Ishikawa (cell line): ENCODE measurements at regions not wholly inside any gene's neighbourhood (a gene's known extent, or its start where the extent isn't known, plus 50 kb on each side); places are given as distances from the start of the nearest gene placed in this dataset.

Source experiments
- CEBPB ChIP-seq: IDR thresholded peaks from 2 replicates; pipeline ENCODE4 v1.6.1; 2012
- CREB1 ChIP-seq: IDR thresholded peaks from 2 replicates; pipeline ENCODE4 v1.6.1; 2012; ENCODE audit warnings: low read depth
- EGR1 ChIP-seq: IDR thresholded peaks from 2 replicates; pipeline ENCODE4 v1.6.1; 2012
- EP300 ChIP-seq: IDR thresholded peaks from 2 replicates; pipeline ENCODE4 v1.6.1; 2012; ENCODE audit warnings: borderline replicate concordance
- FOXM1 ChIP-seq: IDR thresholded peaks from 2 replicates; pipeline ENCODE4 v1.6.1; 2012; ENCODE audit warnings: low read depth, borderline replicate concordance
- NFIC ChIP-seq: IDR thresholded peaks from 2 replicates; pipeline ENCODE4 v1.6.1; 2012
- RAD21 ChIP-seq: IDR thresholded peaks from 2 replicates; pipeline ENCODE4 v1.6.1; 2012; ENCODE audit warnings: low read depth
- TAF1 ChIP-seq: IDR thresholded peaks from 2 replicates; pipeline ENCODE4 v1.6.1; 2012; ENCODE audit warnings: low read depth, mild to moderate bottlenecking
- TCF12 ChIP-seq: IDR thresholded peaks from 2 replicates; pipeline ENCODE4 v1.6.1; 2012; ENCODE audit warnings: low read depth
- TEAD4 ChIP-seq: IDR thresholded peaks from 2 replicates; pipeline ENCODE4 v1.6.1; 2012
- YY1 ChIP-seq: IDR thresholded peaks from 2 replicates; pipeline ENCODE4 v1.6.1; 2012; ENCODE audit warnings: low read depth
- ZBTB7A ChIP-seq: IDR thresholded peaks from 2 replicates; pipeline ENCODE4 v1.6.1; 2012; ENCODE audit warnings: low read depth
- TF ChIP-seq, protein P1 (sequence below): IDR thresholded peaks from 2 replicates; pipeline ENCODE4 v1.6.1; 2012; ENCODE audit warnings: low read depth, mild to moderate bottlenecking
- TF ChIP-seq, protein P2 (sequence below): IDR thresholded peaks from 2 replicates; pipeline ENCODE4 v1.6.1; 2012
- TF ChIP-seq, protein P3 (sequence below): IDR thresholded peaks from 2 replicates; pipeline ENCODE4 v1.6.1; 2012

DNA sequence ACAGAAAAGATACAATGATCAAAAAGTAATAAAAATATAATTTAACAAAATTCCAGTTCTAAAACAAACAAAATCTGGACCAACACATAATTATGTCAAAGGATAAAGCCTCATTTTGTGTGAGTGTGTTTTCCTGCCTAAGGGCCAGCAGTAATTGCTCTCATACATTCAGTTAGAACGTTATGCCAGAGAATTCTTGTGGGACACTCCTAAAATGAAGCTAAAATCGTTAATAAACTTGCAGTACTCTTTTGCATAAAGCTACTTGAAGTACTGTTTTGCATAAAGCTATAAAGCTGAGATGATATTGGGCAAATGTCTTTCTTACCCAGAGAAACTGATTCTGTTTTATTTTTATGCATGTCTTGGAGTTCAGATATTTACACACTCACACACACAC lies 1072.3 kb downstream of the MAT2B start:
- TF ChIP-seq TAF1 (no peak), FOXM1 (no peak), CREB1 (no peak), TCF12 (no peak)
- TF ChIP-seq, protein P1, sequence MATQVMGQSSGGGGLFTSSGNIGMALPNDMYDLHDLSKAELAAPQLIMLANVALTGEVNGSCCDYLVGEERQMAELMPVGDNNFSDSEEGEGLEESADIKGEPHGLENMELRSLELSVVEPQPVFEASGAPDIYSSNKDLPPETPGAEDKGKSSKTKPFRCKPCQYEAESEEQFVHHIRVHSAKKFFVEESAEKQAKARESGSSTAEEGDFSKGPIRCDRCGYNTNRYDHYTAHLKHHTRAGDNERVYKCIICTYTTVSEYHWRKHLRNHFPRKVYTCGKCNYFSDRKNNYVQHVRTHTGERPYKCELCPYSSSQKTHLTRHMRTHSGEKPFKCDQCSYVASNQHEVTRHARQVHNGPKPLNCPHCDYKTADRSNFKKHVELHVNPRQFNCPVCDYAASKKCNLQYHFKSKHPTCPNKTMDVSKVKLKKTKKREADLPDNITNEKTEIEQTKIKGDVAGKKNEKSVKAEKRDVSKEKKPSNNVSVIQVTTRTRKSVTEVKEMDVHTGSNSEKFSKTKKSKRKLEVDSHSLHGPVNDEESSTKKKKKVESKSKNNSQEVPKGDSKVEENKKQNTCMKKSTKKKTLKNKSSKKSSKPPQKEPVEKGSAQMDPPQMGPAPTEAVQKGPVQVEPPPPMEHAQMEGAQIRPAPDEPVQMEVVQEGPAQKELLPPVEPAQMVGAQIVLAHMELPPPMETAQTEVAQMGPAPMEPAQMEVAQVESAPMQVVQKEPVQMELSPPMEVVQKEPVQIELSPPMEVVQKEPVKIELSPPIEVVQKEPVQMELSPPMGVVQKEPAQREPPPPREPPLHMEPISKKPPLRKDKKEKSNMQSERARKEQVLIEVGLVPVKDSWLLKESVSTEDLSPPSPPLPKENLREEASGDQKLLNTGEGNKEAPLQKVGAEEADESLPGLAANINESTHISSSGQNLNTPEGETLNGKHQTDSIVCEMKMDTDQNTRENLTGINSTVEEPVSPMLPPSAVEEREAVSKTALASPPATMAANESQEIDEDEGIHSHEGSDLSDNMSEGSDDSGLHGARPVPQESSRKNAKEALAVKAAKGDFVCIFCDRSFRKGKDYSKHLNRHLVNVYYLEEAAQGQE: no peak
- TF ChIP-seq, protein P2, sequence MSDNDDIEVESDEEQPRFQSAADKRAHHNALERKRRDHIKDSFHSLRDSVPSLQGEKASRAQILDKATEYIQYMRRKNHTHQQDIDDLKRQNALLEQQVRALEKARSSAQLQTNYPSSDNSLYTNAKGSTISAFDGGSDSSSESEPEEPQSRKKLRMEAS: no peak

DNA sequence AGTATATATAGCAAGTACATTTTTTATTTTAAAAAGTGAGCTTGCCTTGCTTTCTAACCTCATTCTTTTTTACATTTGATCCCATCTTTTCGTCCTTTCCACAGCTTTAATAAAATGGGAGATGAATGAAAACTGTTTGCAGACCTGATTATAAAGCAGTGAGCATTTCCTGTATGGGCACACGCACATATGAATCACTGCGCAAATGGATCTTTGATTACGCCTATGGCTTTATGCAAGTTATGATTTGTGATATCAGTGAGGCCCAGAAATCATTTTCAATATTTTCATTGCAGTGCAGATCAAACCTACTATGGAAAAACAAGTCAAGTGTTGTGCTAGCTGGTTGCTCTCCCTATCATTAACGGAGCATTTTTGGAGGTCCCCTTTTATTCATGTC lies 1073.0 kb downstream of the MAT2B start:
- TF ChIP-seq ZBTB7A (no peak), RAD21 (no peak), TCF12 (no peak), FOXM1 (no peak), EP300 (no peak), CREB1 (no peak), NFIC (no peak), YY1 (no peak), CEBPB (no peak), TAF1 (no peak), EGR1 (no peak), TEAD4 (no peak)
- TF ChIP-seq, protein P3, sequence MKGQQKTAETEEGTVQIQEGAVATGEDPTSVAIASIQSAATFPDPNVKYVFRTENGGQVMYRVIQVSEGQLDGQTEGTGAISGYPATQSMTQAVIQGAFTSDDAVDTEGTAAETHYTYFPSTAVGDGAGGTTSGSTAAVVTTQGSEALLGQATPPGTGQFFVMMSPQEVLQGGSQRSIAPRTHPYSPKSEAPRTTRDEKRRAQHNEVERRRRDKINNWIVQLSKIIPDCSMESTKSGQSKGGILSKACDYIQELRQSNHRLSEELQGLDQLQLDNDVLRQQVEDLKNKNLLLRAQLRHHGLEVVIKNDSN: no peak
- TF ChIP-seq, protein P2: no peak
- TF ChIP-seq, protein P1: no peak

DNA sequence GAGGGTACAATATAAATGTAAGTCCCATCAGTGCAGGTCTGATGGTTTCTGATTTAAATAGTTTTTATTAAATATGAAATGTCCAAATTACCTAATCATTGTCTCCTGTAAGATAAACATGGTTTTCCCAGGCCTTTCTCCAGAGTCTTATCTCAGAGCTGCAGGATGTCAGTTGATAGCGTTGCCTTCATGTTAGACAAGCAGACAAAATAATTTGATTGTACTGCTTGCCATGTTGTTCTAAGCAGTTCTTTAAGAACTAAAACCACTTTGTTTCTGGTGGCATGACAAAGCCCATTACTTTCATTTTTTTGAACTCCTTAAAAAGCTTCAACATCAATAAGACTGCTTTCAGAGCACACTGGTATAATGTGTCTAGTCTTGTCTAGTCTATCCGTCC lies 1073.5 kb downstream of the MAT2B start:
- TF ChIP-seq CREB1: no peak
- TF ChIP-seq YY1: no peak
- TF ChIP-seq EGR1: no peak
- no peak for TF ChIP-seq CEBPB
- no peak for TF ChIP-seq TEAD4
- no peak for TF ChIP-seq RAD21
- no peak for TF ChIP-seq TAF1
- no peak for TF ChIP-seq FOXM1
- no peak for TF ChIP-seq NFIC
- TF ChIP-seq TCF12: no peak
- no peak for TF ChIP-seq ZBTB7A
- TF ChIP-seq, protein P2: no peak

DNA sequence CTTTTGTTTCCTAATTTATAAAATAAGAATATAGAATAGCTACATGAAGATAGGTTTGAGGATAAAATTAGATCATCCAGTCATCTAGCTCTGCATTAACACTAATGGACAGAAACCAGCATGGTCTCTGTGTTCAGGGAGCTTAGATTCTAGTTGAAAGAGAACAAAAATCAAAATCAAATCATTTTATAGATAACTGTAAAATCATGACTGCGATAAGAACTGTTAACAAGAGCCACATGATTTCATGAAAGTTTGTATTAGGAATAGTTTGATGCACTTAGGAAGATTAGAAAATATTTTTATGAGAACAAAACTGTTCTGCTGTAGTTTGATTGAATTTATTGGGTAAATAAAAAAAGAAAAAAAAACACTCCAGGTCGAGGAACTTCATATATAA lies 1074.7 kb downstream of the MAT2B start:
- TF ChIP-seq, protein P1: no peak

DNA sequence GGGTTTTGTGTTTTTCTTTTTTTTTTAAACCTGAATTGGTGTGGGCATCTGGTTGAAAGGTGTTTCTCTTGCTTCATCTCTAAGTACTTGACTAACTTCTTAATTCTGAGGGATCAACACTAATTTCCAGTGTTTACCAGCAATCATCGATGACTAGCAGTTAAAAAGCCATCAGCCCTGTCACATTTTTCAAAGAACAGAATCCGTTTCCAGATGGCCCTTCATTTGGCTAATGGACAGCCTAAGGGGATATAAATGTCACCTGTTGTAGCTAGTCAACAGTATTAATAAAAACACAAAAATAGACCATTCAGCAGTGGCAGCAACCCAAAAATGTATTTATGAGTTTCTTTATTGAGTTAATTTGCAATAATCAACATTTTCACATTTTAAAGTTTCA lies 1076.5 kb downstream of the MAT2B start:
- TF ChIP-seq ZBTB7A (no peak), YY1 (no peak), TCF12 (no peak), TAF1 (no peak), EP300 (no peak), NFIC (no peak), TEAD4 (no peak), EGR1 (no peak), RAD21 (no peak), CREB1 (no peak)
- TF ChIP-seq, protein P3: no peak
- TF ChIP-seq, protein P2: no peak
- TF ChIP-seq, protein P1: no peak
